SKM-1 (cell line): ENCODE measurements at regions not wholly inside any gene's neighbourhood (a gene's known extent, or its start where the extent isn't known, plus 50 kb on each side); places are given as distances from the start of the nearest gene placed in this dataset.
"Not testable (repeated sequence)": the region's sequence is repeated elsewhere in the genome, so short reads cannot be mapped to it uniquely, and the experiment has no call there.

Source experiments
- DNase-seq: peaks from one replicate; lab custom pipeline; 2025; ENCODE audit not compliant: unreplicated experiment; lab: John Stamatoyannopoulos, UW

DNA sequence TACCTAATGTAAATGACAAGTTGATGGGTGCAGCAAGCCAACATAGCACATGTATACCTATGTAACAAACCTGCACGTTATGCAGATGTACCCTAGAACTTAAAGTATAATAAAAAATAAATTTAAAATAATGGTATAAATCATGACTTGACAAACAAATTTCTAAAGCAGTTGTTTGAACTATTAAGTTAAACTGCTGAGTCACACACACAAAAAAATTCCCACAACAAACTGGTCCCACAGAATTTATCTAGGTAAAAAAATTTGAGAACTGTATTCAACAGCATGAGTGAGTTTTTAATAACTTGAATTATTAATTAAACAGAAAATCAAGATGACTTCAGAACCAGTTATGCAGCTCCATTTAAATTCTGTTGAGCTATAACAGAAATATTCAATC lies 186.0 kb upstream of the SOX6 start:
- DNase-seq = no peak

DNA sequence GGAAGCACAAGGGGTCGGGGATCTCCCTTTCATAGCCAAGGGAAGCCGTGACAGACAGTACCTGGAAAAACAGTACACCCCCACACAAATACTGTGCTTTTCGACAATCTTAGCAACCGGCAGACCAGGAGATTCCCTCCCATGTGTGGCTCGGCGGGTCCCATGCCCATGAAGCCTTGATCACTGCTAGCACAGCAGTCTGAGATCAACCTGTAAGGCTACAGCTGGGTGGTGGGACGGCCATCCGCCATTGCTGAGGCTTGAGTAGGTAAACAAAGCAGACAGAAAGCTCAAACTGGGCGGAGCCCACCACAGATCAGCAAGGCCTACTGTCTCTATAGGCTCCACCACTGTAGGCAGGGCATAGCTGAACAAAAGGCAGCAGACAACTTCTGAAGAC lies 180.2 kb upstream of the SOX6 start:
- DNase-seq = no peak

DNA sequence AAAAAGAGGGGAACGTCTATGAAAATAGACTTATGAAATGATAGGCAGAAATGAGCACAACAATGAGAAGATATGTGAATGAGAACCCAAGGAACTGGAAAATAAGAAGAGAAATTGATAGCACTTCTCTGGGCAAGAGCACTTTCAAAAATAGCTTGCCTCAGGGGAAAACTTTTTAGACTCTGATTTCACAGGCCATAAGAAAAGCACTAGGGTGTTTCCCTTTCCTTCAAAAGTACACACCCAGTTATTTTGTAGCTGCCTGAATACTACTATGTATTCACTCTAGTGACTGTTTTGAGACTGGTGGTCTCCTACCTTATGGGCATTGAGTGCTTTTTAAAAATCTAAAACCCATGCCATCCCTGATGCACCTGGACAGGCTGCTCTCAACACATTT lies 172.3 kb upstream of the SOX6 start:
- no peak for DNase-seq

DNA sequence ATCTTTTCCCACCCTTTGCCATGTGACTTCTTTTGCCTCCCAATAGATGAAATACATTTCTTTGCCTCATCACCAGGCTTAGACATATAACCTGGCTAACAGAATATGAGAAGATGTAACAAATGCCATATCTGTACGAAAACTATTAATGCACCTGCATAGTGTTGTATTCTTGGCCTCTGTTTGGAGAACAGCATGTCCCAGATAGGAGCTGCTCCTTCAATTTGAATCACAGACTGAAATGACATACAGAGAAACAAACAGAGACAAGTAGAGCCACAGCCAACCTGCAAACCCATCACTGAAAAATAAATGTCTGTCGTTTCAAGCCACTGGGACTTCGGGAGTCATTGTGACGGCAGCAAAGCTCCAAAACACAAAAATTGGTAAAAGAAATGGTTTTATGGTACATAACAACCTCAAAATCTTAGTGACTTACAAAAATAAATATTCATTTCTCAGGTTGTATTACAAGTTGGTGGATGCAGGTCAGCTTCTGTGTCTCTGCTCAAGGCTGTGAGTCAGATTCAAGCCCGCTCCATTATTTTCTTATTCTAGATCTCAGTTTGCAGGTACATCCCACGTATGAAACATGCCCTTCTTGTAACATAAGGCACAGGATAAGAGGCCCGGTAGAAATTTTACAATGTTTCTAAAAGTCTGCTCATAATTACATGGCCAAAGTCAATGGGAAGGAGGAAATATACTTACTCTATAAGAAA lies 171.3 kb upstream of the SOX6 start:
- no peak for DNase-seq

DNA sequence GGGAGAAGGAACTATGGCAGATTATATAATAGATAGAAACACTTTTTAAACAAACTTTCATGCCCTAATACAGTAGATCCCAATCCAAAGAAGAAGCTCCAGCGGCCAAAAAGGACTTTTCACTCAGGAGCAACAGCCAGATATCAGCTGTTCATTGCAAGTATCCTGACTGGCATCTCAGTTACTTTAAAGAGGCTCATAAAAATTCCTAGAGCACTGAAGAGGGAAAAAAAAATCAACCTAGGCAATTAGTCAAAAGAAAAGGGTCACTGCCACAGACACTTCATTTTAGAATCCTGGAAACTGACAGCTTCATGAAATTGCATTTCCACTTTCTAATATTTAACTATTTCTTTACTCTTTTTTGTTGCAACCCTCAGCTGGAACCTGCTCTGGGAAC lies 170.6 kb upstream of the SOX6 start:
- DNase-seq = no peak

DNA sequence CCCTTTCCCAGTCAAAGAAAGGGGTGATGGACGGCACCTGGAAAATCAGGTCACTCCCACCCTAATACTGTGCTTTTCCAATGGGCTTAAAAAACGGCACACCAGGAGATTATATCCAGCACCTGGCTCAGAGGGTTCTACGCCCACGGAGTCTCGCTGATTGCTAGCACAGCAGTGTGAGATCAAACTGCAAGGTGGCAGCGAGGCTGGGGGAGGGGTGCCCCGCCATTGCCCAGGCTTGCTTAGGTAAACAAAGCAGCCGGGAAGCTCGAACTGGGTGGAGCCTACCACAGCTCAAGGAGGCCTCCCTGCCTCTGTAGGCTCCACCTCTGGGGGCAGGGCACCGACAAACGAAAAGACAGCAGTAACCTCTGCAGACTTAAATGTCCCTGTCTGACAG lies 164.4 kb upstream of the SOX6 start:
- not testable (repeated sequence) for DNase-seq

DNA sequence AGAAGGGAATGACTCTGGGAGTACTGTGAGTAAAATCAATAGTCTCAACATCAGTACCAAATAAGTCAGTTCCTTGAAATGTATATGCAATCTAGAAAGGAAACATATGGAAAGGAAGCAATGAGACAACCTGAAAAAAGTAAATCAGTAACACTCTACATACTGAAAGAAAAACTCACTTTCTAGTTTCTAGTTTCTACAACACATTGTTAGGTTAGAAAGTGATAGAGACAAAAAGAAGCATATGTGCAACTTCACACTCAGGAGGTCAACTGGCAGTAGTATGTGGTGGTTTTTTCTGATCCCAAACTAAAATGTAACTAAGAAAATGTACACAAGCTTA lies 156.5 kb upstream of the SOX6 start:
- no peak for DNase-seq

DNA sequence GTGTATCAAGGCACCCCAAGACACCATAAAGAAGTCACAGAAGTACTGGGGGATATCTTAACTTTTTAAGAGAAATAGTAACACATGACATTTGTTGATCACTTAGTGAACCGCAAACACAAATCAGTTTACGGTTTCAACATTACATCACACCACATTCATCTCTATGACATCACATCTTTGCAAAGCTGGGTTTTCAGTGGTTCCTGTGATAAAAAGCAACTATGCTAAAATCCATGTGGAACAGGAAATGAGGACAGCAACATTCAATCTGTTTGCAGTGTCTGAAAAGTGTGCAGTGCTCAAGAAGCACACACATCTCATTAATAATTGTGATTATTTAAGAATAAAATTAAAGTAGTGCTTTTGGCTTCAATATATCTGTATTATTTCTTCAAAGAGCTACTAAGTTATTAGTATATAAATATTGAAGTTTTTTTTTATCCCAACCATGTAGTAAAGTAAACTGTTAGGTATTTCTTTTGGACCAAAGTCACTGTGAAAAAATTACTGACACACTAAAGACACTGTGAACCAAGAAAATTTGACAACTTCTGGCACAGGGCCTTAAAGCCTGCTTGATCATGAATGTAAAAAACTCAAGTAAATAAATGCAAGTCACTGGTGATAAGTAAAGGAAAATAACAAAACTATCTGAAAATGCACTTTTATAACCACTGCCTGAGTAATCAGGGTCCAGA lies 156.0 kb upstream of the SOX6 start:
- DNase-seq = no peak

DNA sequence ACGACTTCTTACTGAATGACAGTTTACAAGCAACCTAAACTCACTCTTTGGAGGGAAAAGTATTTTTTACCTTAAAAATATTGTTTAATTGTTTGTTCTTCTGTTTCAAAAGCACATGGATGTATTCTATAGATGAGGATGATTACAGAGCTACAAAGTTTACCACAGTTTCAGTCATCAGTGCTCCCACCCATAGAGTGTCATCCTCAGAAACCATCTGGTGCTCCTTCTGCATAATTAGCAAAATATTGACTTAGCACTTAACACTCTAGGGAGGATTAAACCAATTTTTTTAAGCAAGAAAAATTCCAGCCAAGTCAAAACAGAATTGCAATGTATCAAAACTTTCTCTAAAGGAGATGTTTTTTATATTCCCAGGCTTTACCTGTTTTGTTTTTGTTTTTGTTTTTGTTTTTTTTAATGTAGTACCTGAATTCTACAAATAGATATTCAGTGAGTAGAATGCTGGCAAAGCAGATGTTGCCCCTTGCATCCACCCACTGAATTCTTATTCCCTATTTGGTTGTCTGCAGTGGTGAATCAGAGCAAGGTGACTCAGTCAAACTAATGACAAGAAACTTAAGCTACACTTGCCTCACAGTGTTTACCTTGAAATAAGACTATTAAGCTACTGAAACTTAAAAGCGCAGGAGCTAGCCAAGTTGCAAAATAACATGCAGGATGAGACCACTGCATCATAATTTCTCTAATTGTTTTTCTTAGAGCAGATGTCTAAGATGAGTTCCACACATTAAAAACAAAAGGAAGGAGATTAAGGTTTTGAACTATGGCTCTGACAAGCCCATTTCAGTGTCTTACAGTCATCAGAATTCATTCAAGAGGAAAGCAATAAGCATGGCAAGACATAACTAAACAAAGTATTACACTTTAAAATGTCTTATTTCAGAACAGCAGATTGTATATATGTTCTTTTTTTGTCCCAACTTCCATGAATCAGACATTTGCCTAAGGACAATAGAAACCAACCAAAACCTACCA lies 155.1 kb upstream of the SOX6 start:
- DNase-seq = no peak

DNA sequence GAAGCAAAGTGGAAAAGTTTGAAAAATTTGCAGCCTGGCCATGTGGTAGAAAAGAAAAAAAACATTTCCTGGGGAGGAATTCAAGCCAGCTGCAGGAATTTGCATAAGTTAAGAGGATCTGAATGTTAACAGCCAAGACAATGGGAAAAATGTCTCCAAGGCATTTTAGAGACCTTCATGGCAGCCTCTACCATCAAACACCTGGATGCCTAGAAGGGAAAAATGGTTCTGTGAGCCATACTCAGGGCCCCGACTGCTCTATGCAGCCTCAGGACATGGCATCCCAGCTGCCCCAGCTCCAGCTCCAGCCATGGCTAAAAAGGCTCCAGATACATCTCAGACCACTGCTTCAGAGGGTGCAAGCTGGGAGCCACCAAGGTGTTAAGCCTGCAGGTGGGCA lies 149.1 kb upstream of the SOX6 start:
- DNase-seq = no peak

DNA sequence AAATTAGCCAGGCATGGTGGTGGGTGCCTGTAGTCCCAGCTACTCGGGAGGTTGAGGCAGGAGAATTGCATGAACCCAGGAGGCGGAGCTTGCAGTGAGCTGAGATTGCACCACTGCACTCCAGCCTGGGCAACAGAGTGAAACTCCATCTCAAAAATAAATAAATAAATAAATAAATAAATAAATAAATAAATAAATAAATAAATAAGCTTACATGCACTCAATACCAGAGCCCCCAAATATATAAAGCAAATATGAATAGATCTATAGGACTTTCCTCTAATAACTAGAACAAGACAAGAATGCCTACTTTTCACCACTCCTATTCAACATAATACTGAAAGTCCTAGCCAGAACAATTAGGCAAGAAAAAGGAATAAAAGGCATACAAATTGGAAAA lies 147.5 kb upstream of the SOX6 start:
- not testable (repeated sequence) for DNase-seq

DNA sequence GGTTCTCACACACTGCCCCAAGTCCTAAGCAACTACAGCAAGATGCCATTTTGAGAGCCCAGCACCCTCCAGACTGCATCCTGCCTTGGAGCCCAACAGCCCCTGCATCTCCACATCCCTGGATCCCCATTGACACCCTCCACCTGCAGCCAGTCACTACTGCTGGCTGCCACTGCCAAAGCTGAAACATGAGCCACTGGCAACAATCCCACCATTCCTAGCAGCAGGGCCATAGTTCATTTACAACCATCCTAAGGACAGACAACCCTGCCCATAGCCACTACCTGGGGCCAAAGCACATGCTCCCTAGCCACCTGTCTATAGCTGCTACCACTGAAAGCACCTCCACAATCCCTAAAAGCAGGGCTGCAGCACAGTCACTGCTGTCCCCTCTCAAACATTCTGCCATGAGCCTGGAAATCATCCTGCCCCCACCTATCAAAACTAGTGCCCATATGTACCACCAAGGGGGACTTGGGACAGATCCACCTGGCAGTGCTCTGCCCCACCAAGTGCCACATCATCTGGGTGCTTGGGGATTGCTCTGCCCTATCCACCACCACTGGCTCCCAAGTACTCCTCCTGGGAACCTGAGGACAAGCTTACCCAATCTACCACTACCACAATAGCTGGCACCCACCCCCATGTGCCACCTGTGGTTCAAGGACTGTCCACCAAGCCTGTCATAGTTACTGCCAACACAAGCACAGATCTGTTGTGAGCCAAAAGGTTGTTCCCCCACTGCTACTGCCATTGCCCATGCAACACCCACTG lies 138.8 kb upstream of the SOX6 start:
- DNase-seq = no peak

DNA sequence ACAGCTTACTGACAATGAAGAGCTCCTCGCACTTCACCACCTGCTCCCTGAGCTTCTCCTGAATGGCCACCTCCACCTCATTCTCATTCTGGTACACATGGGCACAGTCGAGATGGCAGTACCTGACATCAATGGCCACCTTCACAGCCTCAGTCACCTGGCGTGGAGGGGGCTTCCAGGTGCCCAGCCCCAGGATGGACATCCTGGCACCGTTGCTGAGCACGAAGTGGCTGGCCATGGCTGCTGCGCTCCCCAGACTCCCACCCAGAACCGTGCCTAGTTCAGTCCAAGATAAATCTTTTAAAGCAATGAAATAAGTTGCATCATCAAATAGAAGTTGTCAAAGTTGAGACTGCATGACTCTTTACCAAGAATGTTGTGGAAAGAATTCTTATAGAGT lies 128.1 kb upstream of the SOX6 start:
- no peak for DNase-seq

DNA sequence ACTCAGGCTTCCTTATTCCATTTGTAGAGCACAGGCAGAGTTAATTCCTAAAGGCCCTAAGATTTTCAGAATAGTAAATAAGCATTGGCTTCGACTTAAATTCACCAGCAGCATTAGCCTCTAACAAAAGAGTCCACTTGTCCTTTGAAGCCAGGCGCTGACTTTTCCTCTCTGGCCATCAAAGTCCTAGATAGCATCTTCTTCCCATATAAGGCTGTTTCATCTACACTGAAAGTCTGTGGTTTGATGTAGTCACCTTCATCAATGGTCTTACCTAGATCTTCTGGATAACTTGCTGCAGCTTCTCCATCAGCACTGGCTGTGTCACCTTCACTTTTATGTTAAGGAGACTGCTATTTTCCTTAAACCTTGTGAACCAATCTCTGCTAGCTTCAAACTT lies 118.3 kb upstream of the SOX6 start:
- DNase-seq = no peak

DNA sequence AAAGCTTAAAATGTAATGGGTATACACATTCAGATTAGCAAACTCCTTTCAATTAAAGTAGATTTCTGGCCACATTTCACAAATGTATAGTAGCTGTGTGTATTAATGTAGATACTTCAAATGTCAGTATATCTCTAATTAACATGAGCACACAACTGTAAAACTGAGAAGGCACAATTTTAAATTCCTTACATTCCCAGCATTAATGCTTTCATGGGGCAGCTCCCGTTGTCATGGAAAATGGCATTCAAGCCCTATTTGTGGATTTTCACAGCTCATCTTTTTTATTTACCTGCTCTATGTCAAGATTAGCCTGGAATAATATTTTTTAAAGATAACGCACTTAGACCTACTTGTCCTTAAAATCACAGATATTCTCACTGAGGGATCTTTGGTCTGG lies 113.6 kb upstream of the SOX6 start:
- no peak for DNase-seq

DNA sequence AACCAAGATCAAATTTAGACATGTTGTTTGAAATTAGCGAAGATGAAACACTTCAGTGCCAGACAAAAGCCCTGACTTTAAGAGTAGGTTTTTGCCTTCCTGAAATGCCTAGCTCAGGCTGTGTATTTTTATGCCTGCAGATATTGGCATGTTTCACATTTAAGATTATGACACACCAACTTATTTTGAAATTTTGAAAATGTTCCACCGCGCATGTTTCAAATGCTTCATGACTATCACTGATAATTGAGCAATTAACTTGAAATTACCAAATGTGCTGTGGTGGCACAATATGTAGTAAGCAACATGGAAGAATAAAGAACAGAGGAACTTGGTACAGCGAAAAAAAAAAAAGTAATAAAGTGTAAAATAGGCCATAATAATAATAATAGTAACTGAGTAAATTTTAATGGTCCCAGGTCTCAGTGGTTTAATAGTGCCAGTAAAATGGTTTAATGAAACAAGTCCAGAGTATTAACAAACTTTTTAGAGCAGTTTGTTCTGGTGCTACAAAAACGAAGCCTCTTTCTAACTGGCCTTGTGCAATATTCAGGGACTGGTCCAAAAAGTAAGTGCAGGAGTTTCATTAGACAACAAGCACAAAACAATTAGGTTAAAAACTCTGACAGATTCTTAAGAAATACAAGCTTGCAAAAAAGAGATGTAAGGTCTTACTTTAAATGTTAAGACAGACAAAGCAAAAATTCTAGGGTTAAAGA lies 112.5 kb upstream of the SOX6 start:
- DNase-seq = no peak

DNA sequence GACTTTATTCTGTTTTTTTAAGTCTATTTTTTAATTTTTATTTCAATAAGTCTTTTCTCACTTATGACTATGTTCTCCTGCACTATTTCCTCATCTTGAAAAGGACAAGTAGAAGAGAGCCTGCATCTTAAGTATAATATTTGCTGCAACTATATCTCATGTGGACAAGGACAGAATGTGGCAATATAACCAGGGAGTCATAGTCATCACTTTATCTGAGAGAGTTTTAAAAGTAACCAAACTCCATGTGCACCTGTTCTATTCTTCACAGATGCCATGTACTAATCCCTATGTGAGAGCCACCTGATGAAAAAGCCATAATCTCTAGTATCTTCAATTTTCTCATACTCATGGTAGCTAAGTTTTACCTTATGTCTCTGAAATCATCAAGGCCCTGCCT lies 104.2 kb upstream of the SOX6 start:
- DNase-seq = no peak

DNA sequence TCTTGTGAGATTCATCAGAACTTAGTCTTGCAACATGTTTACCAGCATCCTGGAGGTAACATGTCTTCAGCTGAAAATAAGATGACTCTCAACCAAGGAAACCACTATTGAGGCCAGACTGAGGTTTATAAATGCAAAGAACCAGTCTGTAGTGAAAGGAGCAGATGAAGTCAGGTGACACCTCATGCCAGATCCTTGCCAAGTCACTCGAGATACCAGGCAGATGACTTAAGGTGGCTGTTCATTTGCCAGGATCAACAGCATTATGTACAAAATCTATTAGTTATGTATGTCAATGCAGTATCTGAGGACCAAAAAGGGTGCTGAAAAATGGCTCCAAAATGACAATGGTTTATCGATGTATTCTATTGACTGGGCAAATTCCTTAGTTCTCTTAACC lies 100.0 kb upstream of the SOX6 start:
- DNase-seq = no peak

DNA sequence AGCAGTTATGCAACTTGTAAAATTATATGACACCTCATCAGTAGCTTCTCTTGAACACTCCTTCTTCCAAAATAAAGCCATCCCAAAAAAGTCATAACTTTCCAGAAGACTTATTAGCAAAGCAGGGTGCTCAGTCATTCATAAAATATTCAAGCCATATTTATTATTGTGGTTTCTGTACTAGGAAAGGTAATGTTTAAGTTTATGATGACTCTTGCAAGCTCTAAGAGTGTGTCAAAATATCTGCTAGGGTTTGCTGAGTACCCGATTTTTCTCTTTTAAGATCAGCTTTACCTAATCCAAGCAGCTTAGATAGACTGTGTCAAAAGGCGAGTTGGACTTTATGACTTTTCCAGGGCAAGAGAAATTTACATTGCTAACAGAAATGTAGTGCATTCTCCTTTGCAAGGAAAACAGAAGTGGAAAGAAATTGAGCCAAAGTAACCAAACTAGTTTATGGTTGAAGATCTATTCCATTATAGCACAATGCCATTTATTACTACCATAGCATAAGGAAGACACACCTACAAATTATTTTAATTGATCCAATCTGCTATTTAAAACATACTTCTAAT lies 98.0 kb upstream of the SOX6 start:
- no peak for DNase-seq

DNA sequence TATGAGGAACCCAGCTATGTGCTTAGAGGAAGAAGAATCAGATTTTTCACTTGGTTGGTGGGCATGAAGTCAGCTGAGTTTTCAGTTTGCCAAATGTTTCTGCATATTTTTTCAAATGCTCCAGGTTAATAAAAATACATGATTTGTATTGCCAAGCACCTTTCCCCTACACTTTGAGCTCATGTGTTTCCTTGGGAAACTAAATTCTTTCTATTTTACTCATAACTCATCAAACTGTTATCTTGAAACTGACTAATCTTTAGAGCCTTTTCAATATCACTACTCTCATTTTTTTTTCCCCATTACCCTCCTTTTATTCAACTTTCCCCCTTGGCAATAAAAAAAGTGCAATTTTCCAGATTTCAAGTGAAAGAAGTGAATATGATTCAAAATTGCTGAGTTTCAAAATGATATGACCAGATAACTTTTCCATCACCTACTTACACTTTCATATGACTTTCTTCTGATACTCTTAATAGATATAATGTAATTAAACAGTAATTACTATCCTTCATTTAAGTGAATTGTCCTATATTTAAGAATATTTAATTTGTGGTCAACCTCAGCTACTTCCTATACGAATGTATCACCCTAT lies 91.9 kb upstream of the SOX6 start:
- DNase-seq = no peak
